ENCODE measurements at regions not wholly inside any gene's neighbourhood (a gene's known extent, or its start where the extent isn't known, plus 50 kb on each side); places are given as distances from the start of the nearest gene placed in this dataset.

DNA sequence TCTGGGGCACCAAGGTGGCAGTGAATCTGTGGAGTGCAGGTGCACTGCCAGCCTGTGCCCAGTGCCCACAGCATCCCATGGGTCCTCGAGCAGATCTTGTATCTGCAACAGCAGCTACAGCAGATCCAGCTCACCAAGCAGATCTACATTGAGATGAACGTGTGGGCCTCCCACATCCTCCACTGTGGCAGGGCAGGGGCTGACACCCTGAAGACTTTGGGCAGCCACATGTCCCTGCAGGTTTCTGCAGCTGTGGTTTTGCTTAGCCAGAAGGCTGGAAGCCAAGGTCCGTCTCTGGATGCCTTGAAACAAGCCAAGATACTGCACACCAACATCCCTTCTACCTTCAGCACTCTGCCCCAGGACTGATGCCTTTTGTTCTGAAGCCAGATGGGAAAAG, 338.8 kb upstream of the OR4E1 start:
- ChIA-PET CTCF (interaction anchor here (1.3 kb wide), 1 partner anchor 9 kb away, joined by 3 read pairs; no protein-coding TSS in a partner anchor), RAD21 (ENCODE audit: low non-redundant PET in 1 of 2, low total read pairs in 2 of 2, uncharacterized antibody in 2 of 2, unreplicated experiment in 2 of 2) (no interaction called here), POLR2A (no interaction called here)
- Histone ChIP-seq H3K9me3 (ENCODE audit: control insufficient read depth in 1 of 2, insufficient read depth in 1 of 2, low read depth in 1 of 2, low read length in 2 of 2) (no peaks in the 10 kb centered on the region), H3K27ac (ENCODE audit: low read depth, low read length) (no peak overlapping the region), H3K4me2 (ENCODE audit: low read length) (no peak overlapping the region), H3K4me1 (ENCODE audit: control insufficient read depth in 1 of 2, insufficient read depth in 2 of 2, low read length in 2 of 2) (no peaks in the 10 kb centered on the region), H4K20me1 (ENCODE audit: insufficient read depth) (no peaks in the 10 kb centered on the region), H3K9me2 (ENCODE audit: insufficient read depth) (no peaks in the 10 kb centered on the region), H3K79me2 (ENCODE audit: insufficient read depth, low read length) (no peaks in the 10 kb centered on the region), H3K9ac (ENCODE audit: low read length) (no peak overlapping the region), H3K27me3 (ENCODE audit: insufficient read depth, low read length) (peaks cover 14% of the 10 kb centered on the region), H3K4me3 (replicated peaks in 1 of 2; ENCODE audit: low read depth in 1 of 2, low read length in 2 of 2) (no peak overlapping the region), H2AFZ (ENCODE audit: low read depth, low read length, poor library complexity, severe bottlenecking) (no peak overlapping the region), H3K36me3 (ENCODE audit: control insufficient read depth in 1 of 2, insufficient read depth in 2 of 2, low read length in 2 of 2) (no peaks in the 10 kb centered on the region)
- intact Hi-C loops (cut with micrococcal nuclease), result no loop called here
- no peak for TF ChIP-seq CBX3 (IDR thresholded peaks at IDR 0.05; ENCODE audit: low read depth)
- no peak for TF ChIP-seq ZFX (IDR thresholded peaks at IDR 0.05)
- TF ChIP-seq, protein P1, sequence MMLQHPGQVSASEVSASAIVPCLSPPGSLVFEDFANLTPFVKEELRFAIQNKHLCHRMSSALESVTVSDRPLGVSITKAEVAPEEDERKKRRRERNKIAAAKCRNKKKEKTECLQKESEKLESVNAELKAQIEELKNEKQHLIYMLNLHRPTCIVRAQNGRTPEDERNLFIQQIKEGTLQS (IDR thresholded peaks at IDR 0.05), result no peak
- TF ChIP-seq EZH2 (IDR thresholded peaks at IDR 0.05), result no peak
- no peak for TF ChIP-seq SP1 (IDR thresholded peaks at IDR 0.05; ENCODE audit: low read depth)
- TF ChIP-seq, protein P2, sequence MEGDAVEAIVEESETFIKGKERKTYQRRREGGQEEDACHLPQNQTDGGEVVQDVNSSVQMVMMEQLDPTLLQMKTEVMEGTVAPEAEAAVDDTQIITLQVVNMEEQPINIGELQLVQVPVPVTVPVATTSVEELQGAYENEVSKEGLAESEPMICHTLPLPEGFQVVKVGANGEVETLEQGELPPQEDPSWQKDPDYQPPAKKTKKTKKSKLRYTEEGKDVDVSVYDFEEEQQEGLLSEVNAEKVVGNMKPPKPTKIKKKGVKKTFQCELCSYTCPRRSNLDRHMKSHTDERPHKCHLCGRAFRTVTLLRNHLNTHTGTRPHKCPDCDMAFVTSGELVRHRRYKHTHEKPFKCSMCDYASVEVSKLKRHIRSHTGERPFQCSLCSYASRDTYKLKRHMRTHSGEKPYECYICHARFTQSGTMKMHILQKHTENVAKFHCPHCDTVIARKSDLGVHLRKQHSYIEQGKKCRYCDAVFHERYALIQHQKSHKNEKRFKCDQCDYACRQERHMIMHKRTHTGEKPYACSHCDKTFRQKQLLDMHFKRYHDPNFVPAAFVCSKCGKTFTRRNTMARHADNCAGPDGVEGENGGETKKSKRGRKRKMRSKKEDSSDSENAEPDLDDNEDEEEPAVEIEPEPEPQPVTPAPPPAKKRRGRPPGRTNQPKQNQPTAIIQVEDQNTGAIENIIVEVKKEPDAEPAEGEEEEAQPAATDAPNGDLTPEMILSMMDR (IDR thresholded peaks at IDR 0.05 in 2 of 3, conservative IDR thresholded peaks at IDR 0.05 in 1 of 3; ENCODE audit: borderline replicate concordance in 1 of 3, insufficient read depth in 1 of 3, low read depth in 2 of 3, low read length in 2 of 3), result no peak
- no peak for TF ChIP-seq YY1 (IDR thresholded peaks at IDR 0.05; ENCODE audit: extremely low read depth, insufficient replicate concordance, low read depth, low read length)
- TF ChIP-seq EGR1 (IDR thresholded peaks at IDR 0.05; ENCODE audit: low read depth), result no peak
- no peak for TF ChIP-seq POLR2A (IDR thresholded peaks at IDR 0.05; ENCODE audit: borderline replicate concordance, extremely low read depth, insufficient read depth, insufficient read length)
- no peak for TF ChIP-seq POLR2AphosphoS5 (IDR thresholded peaks at IDR 0.05; ENCODE audit: low read depth, low read length)
- TF ChIP-seq ELF1 (IDR thresholded peaks at IDR 0.05; ENCODE audit: borderline replicate concordance, low read depth), result no peak
- TF ChIP-seq RAD21 (IDR thresholded peaks at IDR 0.05; ENCODE audit: low read depth), result no peak
- TF ChIP-seq, protein P3, sequence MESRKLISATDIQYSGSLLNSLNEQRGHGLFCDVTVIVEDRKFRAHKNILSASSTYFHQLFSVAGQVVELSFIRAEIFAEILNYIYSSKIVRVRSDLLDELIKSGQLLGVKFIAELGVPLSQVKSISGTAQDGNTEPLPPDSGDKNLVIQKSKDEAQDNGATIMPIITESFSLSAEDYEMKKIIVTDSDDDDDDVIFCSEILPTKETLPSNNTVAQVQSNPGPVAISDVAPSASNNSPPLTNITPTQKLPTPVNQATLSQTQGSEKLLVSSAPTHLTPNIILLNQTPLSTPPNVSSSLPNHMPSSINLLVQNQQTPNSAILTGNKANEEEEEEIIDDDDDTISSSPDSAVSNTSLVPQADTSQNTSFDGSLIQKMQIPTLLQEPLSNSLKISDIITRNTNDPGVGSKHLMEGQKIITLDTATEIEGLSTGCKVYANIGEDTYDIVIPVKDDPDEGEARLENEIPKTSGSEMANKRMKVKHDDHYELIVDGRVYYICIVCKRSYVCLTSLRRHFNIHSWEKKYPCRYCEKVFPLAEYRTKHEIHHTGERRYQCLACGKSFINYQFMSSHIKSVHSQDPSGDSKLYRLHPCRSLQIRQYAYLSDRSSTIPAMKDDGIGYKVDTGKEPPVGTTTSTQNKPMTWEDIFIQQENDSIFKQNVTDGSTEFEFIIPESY (IDR thresholded peaks at IDR 0.05; ENCODE audit: extremely low read depth, insufficient replicate concordance, low read length), result no peak
- TF ChIP-seq, protein P4, sequence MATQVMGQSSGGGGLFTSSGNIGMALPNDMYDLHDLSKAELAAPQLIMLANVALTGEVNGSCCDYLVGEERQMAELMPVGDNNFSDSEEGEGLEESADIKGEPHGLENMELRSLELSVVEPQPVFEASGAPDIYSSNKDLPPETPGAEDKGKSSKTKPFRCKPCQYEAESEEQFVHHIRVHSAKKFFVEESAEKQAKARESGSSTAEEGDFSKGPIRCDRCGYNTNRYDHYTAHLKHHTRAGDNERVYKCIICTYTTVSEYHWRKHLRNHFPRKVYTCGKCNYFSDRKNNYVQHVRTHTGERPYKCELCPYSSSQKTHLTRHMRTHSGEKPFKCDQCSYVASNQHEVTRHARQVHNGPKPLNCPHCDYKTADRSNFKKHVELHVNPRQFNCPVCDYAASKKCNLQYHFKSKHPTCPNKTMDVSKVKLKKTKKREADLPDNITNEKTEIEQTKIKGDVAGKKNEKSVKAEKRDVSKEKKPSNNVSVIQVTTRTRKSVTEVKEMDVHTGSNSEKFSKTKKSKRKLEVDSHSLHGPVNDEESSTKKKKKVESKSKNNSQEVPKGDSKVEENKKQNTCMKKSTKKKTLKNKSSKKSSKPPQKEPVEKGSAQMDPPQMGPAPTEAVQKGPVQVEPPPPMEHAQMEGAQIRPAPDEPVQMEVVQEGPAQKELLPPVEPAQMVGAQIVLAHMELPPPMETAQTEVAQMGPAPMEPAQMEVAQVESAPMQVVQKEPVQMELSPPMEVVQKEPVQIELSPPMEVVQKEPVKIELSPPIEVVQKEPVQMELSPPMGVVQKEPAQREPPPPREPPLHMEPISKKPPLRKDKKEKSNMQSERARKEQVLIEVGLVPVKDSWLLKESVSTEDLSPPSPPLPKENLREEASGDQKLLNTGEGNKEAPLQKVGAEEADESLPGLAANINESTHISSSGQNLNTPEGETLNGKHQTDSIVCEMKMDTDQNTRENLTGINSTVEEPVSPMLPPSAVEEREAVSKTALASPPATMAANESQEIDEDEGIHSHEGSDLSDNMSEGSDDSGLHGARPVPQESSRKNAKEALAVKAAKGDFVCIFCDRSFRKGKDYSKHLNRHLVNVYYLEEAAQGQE (IDR thresholded peaks at IDR 0.05; ENCODE audit: low read depth), result no peak
- TF ChIP-seq JUND (IDR thresholded peaks at IDR 0.05), result no peak
- no peak for TF ChIP-seq TCF7L2 (IDR thresholded peaks at IDR 0.05; ENCODE audit: borderline replicate concordance, extremely low read depth, insufficient read depth, insufficient read length)
- TF ChIP-seq SIN3A (IDR thresholded peaks at IDR 0.05; ENCODE audit: low read depth), result no peak
- TF ChIP-seq SRF (IDR thresholded peaks at IDR 0.05; ENCODE audit: low read depth), result no peak
- no peak for TF ChIP-seq ZNF274 (IDR thresholded peaks at IDR 0.05; ENCODE audit: low read depth, low read length)
- no peak for TF ChIP-seq FOSL1 (IDR thresholded peaks at IDR 0.05; ENCODE audit: low read depth)
- no TSS peak for BruUV-seq (replicated peaks)
- no peak for DNase-seq (ENCODE audit: low read depth, low spot score)
- ATAC-seq, result no peak
